Naive B cell (primary cell): ENCODE measurements at regions not wholly inside any gene's neighbourhood (a gene's known extent, or its start where the extent isn't known, plus 50 kb on each side); places are given as distances from the start of the nearest gene placed in this dataset.
"Not testable (repeated sequence)": the region's sequence is repeated elsewhere in the genome, so short reads cannot be mapped to it uniquely, and the experiment has no call there.

Experiments used
- ATAC-seq, 2 donors: fragments of 150-1000 bp; cut with Tn5 transposase; 2 replicates each; pipeline ENCODE4 v1.10.0; 2021; ENCODE audit warnings: low read depth in 2 of 2, mild to moderate bottlenecking in 2 of 2, moderate library complexity in 2 of 2
- DNase-seq: peaks from one replicate; pipeline ENCODE4 v3.0.0; 2022
- H3K27ac Mint-ChIP-seq, 6 donors: one replicate each; pipeline ENCODE4 v1.8.0; 2020 to 2022; ENCODE audit warnings: mild to moderate bottlenecking in 6 of 6, mixed read lengths in 6 of 6, moderate library complexity in 5 of 6, inconsistent platforms in 2 of 6
- H3K27me3 Mint-ChIP-seq, 3 donors: one replicate each; pipeline ENCODE4 v1.8.0; 2021 to 2022; ENCODE audit warnings: mixed read lengths in 3 of 3, mild to moderate bottlenecking in 1 of 3
- H3K36me3 Mint-ChIP-seq, 2 donors: one replicate each; pipeline ENCODE4 v1.8.0; 2020 to 2022; ENCODE audit warnings: mixed read lengths in 2 of 2, inconsistent platforms in 1 of 2, mild to moderate bottlenecking in 1 of 2
- H3K4me1 Mint-ChIP-seq, 3 donors: one replicate each; pipeline ENCODE4 v1.8.0; 2020 to 2022; ENCODE audit warnings: mixed read lengths in 3 of 3, inconsistent platforms in 1 of 3, mild to moderate bottlenecking in 1 of 3, moderate library complexity in 1 of 3
- H3K4me3 Mint-ChIP-seq, 8 donors: one replicate each; pipeline ENCODE4 v1.8.0; 2020 to 2022; ENCODE audit warnings: mild to moderate bottlenecking in 8 of 8, mixed read lengths in 8 of 8, moderate library complexity in 8 of 8, inconsistent platforms in 2 of 8
- H3K9me3 Mint-ChIP-seq, 7 donors: one replicate each; pipeline ENCODE4 v1.8.0; 2020 to 2022; ENCODE audit warnings: mixed read lengths in 7 of 7, mild to moderate bottlenecking in 5 of 7, inconsistent platforms in 2 of 7, moderate library complexity in 1 of 7

DNA sequence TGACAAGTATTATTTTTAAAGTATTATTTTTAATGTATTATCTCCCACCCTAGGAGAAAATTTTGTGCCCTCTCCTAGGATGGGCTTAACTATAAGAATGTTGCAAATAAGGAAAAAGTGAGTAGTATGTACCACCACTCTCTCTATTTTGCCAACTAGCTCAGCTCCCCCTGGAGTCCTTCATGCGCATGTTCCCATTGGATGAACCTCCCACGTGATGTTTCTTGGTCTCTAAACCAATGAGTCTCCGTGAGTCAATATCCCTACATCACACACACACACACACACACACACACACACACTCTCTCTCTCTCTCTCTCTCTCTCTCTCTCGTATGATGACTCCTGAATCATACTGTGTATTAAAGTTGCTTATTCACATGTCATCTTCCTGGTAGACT, 129.7 kb upstream of the ZFP42 start:
- Mint-ChIP-seq H3K4me1 (no peaks in the 10 kb centered on the region), H3K36me3 (no peaks in the 10 kb centered on the region), H3K27me3 (no peaks in the 10 kb centered on the region), H3K27ac (no peak overlapping the region), H3K4me3 (no peak overlapping the region), H3K9me3 (peaks cover 0 to 11% (median 5%) of the 10 kb centered on the region in 7 donors)
- ATAC-seq (no peak), DNase-seq (no peak)

DNA sequence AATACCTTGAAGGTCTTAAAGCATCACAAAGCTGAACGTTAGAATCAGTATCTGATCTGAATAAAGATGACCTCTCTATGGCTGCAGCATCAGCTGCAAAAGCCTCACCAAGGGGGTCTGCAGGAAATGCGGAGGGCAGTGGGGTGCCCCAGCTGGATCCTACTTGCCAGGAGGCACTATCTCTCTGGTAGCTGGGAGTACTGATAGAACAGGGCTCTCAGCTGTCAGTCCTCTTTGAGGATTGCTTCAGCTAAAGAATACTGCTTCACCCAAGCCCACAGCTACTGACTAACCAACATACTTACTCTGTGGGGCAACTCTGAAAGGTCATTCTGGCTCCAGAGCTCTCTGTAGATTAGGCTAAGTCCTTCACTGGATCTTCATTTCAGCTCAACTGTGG, 112.5 kb upstream of the ZFP42 start:
- Mint-ChIP-seq H3K4me1 (no peaks in the 10 kb centered on the region), H3K36me3 (no peaks in the 10 kb centered on the region), H3K27ac (no peak overlapping the region), H3K27me3 (no peaks in the 10 kb centered on the region), H3K4me3 (no peak overlapping the region), H3K9me3 (peaks cover 3 to 14% (median 9%) of the 10 kb centered on the region in 7 donors)
- DNase-seq = no peak
- no peak for ATAC-seq

GRCh38 chr4:187883836-187884475, 111.6 kb upstream of the ZFP42 start:
- Mint-ChIP-seq H3K36me3 (no peaks in the 10 kb centered on the region), H3K9me3 (peaks cover 1 to 10% (median 8%) of the 10 kb centered on the region in 7 donors), H3K27me3 (no peaks in the 10 kb centered on the region), H3K27ac (no peak overlapping the region), H3K4me1 (no peaks in the 10 kb centered on the region), H3K4me3 (no peak overlapping the region)
- DNase-seq (no peak), ATAC-seq (no peak)

DNA sequence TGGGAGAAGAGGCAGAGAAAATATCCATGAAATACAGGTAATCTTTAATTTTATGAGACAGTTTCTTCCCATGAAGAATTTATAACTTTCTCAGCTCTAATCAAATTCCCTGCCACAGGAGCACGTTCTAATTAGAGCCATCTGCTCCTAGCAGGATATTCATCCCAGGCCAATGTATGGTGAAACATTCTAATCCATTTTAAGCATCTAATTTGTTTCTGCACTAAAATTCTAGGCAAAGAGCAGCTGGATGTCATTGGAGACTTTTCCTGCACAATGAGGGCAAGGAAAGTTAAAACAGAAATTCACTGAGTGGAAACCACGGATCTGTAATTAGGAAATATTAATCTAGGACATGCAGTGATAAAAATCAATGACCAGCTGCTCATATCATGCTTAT, 107.7 kb upstream of the ZFP42 start:
- no peaks in the 10 kb centered on the region for H3K36me3 Mint-ChIP-seq
- H3K27ac Mint-ChIP-seq = no peak overlapping the region
- H3K4me1 Mint-ChIP-seq = no peaks in the 10 kb centered on the region
- no peak for DNase-seq
- H3K27me3 Mint-ChIP-seq = no peaks in the 10 kb centered on the region
- H3K9me3 Mint-ChIP-seq = peaks cover 1 to 15% (median 10%) of the 10 kb centered on the region in 7 donors
- no peak overlapping the region for H3K4me3 Mint-ChIP-seq
- ATAC-seq = no peak

- no peak overlapping the region for H3K4me3 Mint-ChIP-seq
- DNase-seq (no peak), ATAC-seq (no peak)
- no peak overlapping the region for H3K27ac Mint-ChIP-seq
- peaks cover 0 to 20% (median 12%) of the 10 kb centered on the region in 7 donors for H3K9me3 Mint-ChIP-seq
- no peaks in the 10 kb centered on the region for H3K27me3 Mint-ChIP-seq
- no peaks in the 10 kb centered on the region for H3K4me1 Mint-ChIP-seq
- H3K36me3 Mint-ChIP-seq = no peaks in the 10 kb centered on the region
These were observed 105.9 kb upstream of the ZFP42 start for GRCh38 chr4:187889651-187890050.

DNA sequence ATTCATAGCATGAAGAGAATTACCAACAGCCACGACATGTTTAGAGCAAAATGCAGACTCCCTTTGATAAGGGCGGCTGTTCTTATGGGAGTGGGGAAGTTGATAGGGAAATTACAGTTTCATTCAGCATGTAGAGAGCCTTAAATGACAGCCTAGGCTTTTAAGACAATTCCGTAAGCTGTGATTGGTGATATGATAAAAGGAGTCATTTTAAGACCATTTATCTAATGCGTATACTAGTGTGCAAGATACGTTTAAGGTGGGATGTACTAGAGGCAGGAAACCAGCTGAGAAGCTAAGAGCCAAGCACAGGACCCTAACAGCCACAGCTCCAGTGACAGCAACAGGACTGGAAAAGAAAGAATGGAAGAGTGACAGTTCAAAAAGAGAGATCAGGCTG, 102.2 kb upstream of the ZFP42 start:
- ATAC-seq (no peak), DNase-seq (no peak)
- H3K36me3 Mint-ChIP-seq = no peaks in the 10 kb centered on the region
- H3K27me3 Mint-ChIP-seq = no peaks in the 10 kb centered on the region
- H3K4me3 Mint-ChIP-seq = no peak overlapping the region
- no peak overlapping the region for H3K27ac Mint-ChIP-seq
- H3K4me1 Mint-ChIP-seq = no peaks in the 10 kb centered on the region
- peaks cover 0 to 23% (median 6%) of the 10 kb centered on the region in 7 donors for H3K9me3 Mint-ChIP-seq

DNA sequence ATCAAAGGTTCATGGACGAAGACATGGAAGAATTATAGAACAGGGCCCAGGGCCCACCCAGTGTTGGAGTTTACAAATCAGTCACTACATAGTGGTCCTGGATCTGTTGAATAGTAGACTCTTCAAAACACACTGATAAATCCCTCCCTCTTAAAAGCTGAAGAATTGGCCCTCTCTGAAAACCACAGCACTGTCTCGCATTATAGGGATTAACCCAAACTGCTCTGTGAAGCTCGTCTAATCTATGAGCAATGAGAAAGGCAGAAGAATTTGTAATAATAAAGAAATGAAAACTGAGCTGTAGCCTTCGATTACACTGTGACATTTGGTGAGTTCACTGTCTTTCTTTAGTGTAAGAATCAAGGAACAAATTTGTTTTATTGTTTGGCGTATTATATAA, 92.5 kb upstream of the ZFP42 start:
- Mint-ChIP-seq H3K9me3 (peaks cover 0 to 22% (median 12%) of the 10 kb centered on the region in 7 donors), H3K36me3 (no peaks in the 10 kb centered on the region), H3K27me3 (no peaks in the 10 kb centered on the region), H3K4me3 (no peak overlapping the region), H3K4me1 (no peaks in the 10 kb centered on the region), H3K27ac (no peak overlapping the region)
- ATAC-seq = no peak
- no peak for DNase-seq

DNA sequence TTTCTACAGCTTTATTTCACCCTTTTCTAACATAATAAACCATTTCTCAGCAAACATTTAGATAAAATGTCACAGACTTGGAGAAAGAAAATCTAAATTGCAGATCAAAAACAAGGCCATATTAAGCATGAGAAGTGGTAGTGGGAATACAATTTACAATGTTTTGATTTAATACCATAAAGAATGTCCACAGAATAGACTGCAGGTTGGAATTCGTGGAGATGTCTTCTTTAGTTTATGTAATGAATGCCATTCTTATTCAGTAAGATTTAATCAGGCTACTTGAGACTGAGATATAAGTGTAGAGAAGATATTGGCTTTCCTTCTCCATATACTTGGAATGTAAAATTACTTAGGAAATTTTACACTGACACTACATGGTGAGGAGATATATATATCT, 91.9 kb upstream of the ZFP42 start:
- DNase-seq = no peak
- Mint-ChIP-seq H3K9me3 (peaks cover 0 to 22% (median 12%) of the 10 kb centered on the region in 7 donors), H3K4me3 (no peak overlapping the region), H3K36me3 (no peaks in the 10 kb centered on the region), H3K27ac (no peak overlapping the region), H3K27me3 (no peaks in the 10 kb centered on the region), H3K4me1 (no peaks in the 10 kb centered on the region)
- ATAC-seq = no peak

- Mint-ChIP-seq H3K27ac (no peak overlapping the region), H3K4me3 (no peak overlapping the region), H3K36me3 (no peaks in the 10 kb centered on the region), H3K4me1 (no peaks in the 10 kb centered on the region), H3K27me3 (no peaks in the 10 kb centered on the region), H3K9me3 (peaks cover 0 to 9% (median 2%) of the 10 kb centered on the region in 7 donors)
- ATAC-seq (no peak), DNase-seq (no peak)
These were observed 87.5 kb upstream of the ZFP42 start for GRCh38 chr4:187908079-187908561.

DNA sequence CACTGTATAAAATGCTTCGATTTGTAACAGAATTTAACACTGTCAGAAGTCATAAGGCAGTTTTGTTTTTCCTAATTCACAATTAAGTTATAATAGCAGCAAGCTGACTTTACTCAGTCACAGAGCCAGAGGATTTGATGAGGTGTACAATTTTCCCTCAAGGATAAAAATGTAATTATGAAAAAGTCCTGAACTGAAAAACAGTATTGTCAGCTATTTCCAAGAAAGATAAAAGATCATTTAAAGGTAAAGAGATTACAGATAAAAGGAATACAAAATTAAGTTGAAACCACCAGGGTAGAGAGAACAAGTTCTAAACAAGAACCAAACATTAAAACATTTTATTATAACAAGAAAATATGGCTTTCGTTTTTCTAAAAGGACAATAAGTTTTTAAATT, 86.8 kb upstream of the ZFP42 start:
- no peak for ATAC-seq
- H3K4me1 Mint-ChIP-seq = no peaks in the 10 kb centered on the region

GRCh38 chr4:187910741-187911140, 84.8 kb upstream of the ZFP42 start:
- H3K4me1 Mint-ChIP-seq = no peaks in the 10 kb centered on the region
- no peaks in the 10 kb centered on the region for H3K27me3 Mint-ChIP-seq
- H3K4me3 Mint-ChIP-seq = no peak overlapping the region
- no peaks in the 10 kb centered on the region for H3K36me3 Mint-ChIP-seq
- H3K27ac Mint-ChIP-seq = no peak overlapping the region
- peaks cover 0 to 11% (median 7%) of the 10 kb centered on the region in 7 donors for H3K9me3 Mint-ChIP-seq
- DNase-seq = no peak
- ATAC-seq = no peak

More for the DNA sequence above, 86.8 kb upstream of the ZFP42 start:
- H3K27ac Mint-ChIP-seq = no peak overlapping the region
- H3K9me3 Mint-ChIP-seq = peaks cover 0 to 12% (median 3%) of the 10 kb centered on the region in 7 donors
- no peaks in the 10 kb centered on the region for H3K27me3 Mint-ChIP-seq
- no peak overlapping the region for H3K4me3 Mint-ChIP-seq
- no peak for DNase-seq
- no peaks in the 10 kb centered on the region for H3K36me3 Mint-ChIP-seq

GRCh38 chr4:187915406-187915805, 80.2 kb upstream of the ZFP42 start:
- not testable (repeated sequence) for H3K4me1 Mint-ChIP-seq, H3K27me3 Mint-ChIP-seq, ATAC-seq, DNase-seq, H3K27ac Mint-ChIP-seq, H3K36me3 Mint-ChIP-seq, H3K4me3 Mint-ChIP-seq
- H3K9me3 Mint-ChIP-seq = peaks cover 2 to 24% (median 12%) of the 10 kb centered on the region in 7 donors

GRCh38 chr4:187919966-187920365, 75.6 kb upstream of the ZFP42 start:
- Mint-ChIP-seq H3K4me1 (no peaks in the 10 kb centered on the region), H3K4me3 (no peak overlapping the region), H3K36me3 (no peaks in the 10 kb centered on the region), H3K9me3 (peaks cover 4 to 19% (median 8%) of the 10 kb centered on the region in 7 donors), H3K27ac (no peak overlapping the region), H3K27me3 (no peaks in the 10 kb centered on the region)
- ATAC-seq = no peak
- DNase-seq = no peak

GRCh38 chr4:187921946-187922623, 73.5 kb upstream of the ZFP42 start:
- no peak for DNase-seq
- Mint-ChIP-seq H3K4me3 (no peak overlapping the region), H3K4me1 (no peaks in the 10 kb centered on the region), H3K27me3 (no peaks in the 10 kb centered on the region), H3K36me3 (no peaks in the 10 kb centered on the region), H3K27ac (no peak overlapping the region), H3K9me3 (peaks cover 7 to 24% (median 10%) of the 10 kb centered on the region in 7 donors)
- ATAC-seq = no peak
